Skeletal muscle satellite cell (primary cell): ENCODE measurements at regions not wholly inside any gene's neighbourhood (a gene's known extent, or its start where the extent isn't known, plus 50 kb on each side); places are given as distances from the start of the nearest gene placed in this dataset.

ENCODE experiments used
- H3K27me3 ChIP-seq: 2 replicates; pipeline ENCODE4 v1.7.0; 2013; ENCODE audit warnings: low read length; ENCODE audit not compliant: control insufficient read depth, insufficient read depth
- H3K36me3 ChIP-seq: 2 replicates; pipeline ENCODE4 v1.7.0; 2013; ENCODE audit warnings: mild to moderate bottlenecking, control low read depth, low read length; ENCODE audit not compliant: insufficient read depth
- H3K4me1 ChIP-seq: 2 replicates; pipeline ENCODE4 v1.7.0; 2013; ENCODE audit warnings: low read length; ENCODE audit not compliant: control insufficient read depth, insufficient read depth
- H3K4me2 ChIP-seq: 2 replicates; pipeline ENCODE4 v1.7.0; 2013; ENCODE audit warnings: mild to moderate bottlenecking, low read length
- H3K4me3 ChIP-seq: 2 replicates; pipeline ENCODE4 v1.7.0; 2013; ENCODE audit warnings: low read length
- H3K9ac ChIP-seq: 2 replicates; pipeline ENCODE4 v1.7.0; 2013; ENCODE audit warnings: mild to moderate bottlenecking, low read depth, low read length, moderate library complexity
- H3K9me3 ChIP-seq: replicated peaks from 2 replicates; pipeline ENCODE4 v1.7.0; 2013; ENCODE audit warnings: mild to moderate bottlenecking, control low read depth, low read length

DNA sequence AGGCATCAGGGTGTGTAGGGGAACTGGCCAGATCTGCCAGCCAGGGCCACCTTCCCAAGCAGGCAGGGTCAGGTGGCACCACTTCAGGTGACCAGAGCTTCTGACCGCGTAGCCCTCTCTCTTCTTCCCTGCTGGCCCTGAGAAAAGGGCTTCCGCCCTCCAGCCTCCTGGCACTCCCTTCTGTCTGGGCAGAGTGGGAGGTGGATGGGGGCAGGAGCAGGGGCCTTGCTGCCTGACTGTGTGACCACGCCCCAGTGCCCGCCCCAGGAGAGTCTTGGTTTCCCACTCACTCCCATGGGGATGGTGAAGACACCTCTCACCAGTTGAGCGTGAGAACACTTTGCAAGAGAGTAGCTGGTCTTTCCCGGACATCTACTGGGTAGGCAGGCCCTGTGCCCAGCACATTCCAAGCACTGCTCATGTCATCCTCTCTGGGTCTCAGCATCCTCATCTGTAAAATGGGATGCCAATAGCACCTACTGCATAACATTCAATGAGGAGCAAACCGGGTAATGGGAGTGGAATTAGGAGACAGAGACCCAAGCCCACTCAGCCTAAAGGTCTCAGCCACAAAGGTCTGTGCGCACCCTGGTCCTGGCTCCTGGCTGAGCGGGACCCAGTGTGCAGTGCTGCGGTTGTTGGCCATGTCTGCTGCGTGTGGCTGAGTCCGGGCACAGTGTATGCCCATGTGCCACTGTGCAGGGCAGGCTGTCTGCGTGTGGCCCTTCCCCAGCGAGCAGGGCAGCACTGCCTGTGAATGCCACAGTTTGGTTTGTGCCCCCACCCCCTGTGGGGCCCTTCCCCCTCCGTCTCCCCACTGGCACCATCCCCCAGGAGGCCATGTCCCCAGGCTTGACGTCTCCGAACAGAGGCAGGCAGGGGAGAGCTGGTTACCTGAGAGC lies 179.1 kb upstream of the IER5L start:
- Histone ChIP-seq H3K36me3 (no peaks in the 10 kb centered on the region), H3K9ac (no peak overlapping the region), H3K4me2 (no peak overlapping the region)

DNA sequence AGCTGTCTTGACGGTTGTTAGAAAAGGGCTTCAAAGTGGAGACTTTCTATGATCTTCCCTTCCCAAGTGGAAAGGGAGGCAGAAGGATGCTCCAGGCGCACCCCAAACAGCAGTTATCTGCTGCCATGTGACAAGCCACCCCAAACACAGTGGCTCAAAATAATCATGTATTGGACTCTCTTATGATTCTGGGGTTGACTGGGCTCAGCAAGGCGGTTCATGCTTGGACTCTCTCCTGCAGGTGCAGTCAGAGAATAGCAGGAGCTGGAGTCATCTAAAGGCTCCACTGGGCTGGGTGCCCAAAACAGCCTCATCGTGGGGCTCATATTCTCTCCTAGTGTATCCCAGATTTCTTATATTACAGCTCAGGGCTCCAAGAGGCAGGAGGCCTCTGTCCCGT lies 177.6 kb upstream of the IER5L start:
- Histone ChIP-seq H3K36me3 (no peaks in the 10 kb centered on the region), H3K9ac (no peak overlapping the region), H3K27me3 (peaks cover 6% of the 10 kb centered on the region), H3K4me3 (no peak overlapping the region), H3K9me3 (peaks cover 4% of the 10 kb centered on the region), H3K4me1 (no peaks in the 10 kb centered on the region), H3K4me2 (no peak overlapping the region)

More for the DNA sequence above, 179.1 kb upstream of the IER5L start:
- Histone ChIP-seq H3K27me3 (peaks cover 6% of the 10 kb centered on the region), H3K4me3 (no peak overlapping the region), H3K9me3 (peaks cover 4% of the 10 kb centered on the region), H3K4me1 (no peaks in the 10 kb centered on the region)

DNA sequence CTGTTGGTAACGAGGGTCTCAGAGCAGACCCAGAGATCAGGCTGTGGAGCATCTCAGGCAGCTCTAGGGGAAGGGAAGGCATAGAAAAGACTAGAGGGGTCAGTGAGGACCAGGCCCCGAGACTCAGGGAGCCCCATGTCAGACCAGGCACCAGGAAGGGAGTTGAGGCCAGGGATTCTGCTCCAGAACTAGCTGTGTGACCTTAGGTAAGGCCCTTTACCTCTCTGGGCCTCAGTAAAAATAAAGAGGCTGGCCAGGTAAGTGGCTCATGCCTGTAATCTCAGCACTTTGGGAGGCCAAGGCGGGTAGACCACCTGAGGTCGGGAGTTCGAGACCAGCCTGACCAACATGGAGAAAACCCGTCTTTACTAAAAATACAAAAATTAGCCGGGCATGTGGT lies 176.4 kb upstream of the IER5L start:
- H3K4me3 ChIP-seq, result no peak overlapping the region
- peaks cover 4% of the 10 kb centered on the region for H3K9me3 ChIP-seq
- H3K27me3 ChIP-seq, result peaks cover 10% of the 10 kb centered on the region
- no peaks in the 10 kb centered on the region for H3K4me1 ChIP-seq
- no peaks in the 10 kb centered on the region for H3K36me3 ChIP-seq
- H3K4me2 ChIP-seq, result no peak overlapping the region
- H3K9ac ChIP-seq, result no peak overlapping the region

DNA sequence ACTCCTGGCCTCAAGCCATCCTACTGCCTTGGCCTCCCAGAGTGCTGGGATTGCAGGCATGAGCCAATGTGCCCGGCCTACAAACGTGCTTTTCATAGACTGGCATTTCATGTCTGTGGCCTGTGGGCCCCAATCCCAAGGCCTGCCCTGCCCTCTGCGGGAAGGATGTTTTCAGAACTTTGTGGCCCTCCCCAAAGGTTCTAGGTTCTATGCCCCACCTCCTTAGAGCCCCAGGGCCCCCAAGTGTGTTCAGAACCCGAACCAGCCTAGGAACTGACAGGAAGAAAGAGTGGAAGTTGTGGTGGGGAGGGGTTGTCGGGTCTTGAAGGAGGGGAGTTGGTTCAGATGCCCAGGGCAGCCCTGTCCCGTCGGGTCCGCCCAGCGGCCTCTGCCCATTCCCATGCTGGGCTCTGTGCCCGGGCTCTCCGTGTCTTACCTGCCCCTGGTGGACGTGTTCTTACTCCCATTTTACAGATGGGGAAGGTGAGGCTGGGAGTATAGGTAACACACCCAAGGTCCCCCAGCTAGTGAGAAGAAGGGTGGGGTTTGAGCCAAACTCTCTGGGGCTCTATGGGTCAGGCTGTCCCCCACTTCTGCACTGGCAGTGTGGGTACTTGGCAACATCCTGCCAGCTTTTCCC lies 175.8 kb upstream of the IER5L start:
- H3K9ac ChIP-seq, result no peak overlapping the region
- H3K4me2 ChIP-seq, result no peak overlapping the region
- H3K9me3 ChIP-seq, result peaks cover 4% of the 10 kb centered on the region
- no peaks in the 10 kb centered on the region for H3K36me3 ChIP-seq
- no peak overlapping the region for H3K4me3 ChIP-seq
- peaks cover 14% of the 10 kb centered on the region for H3K27me3 ChIP-seq
- H3K4me1 ChIP-seq, result no peaks in the 10 kb centered on the region

DNA sequence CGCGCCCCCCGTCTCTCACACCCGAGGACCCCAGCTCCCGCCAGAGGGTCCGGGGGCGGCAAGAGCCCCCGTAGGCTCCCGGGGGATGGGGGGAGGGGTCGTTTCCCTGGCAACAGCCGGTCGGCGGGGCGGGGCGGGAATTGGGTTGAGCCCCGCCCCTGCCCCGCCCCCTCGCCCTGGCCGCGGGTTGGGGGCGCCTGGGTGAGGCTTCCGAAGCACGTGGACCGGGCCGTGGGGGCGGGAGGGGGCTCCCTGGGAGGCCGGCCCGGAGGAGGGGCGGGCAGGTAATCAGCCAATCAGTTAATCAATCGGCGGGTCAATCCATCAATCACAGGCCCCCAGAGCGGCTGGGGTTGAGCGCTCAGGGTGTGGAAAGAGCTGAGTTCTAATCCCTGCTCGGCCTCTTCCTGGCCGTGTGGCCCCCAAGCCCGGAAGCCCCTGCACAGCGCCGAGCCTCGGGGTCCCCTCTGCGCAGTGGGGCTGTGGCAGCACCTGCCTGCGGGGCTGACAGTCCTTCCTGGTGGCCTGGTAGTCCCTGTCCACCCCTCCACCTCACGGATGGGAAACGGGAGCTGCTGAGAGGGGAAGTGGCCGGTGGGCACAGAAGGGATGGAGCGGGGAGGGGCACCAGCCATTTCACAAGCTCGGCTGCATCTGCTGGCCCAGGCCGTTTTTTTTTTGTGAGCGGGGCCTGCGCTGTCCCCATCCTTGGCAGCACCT lies 174.2 kb upstream of the IER5L start:
- Histone ChIP-seq H3K4me3 (no peak overlapping the region), H3K36me3 (no peaks in the 10 kb centered on the region), H3K4me1 (no peaks in the 10 kb centered on the region), H3K27me3 (peaks cover 14% of the 10 kb centered on the region), H3K9me3 (peaks cover 4% of the 10 kb centered on the region), H3K9ac (no peak overlapping the region), H3K4me2 (no peak overlapping the region)

DNA sequence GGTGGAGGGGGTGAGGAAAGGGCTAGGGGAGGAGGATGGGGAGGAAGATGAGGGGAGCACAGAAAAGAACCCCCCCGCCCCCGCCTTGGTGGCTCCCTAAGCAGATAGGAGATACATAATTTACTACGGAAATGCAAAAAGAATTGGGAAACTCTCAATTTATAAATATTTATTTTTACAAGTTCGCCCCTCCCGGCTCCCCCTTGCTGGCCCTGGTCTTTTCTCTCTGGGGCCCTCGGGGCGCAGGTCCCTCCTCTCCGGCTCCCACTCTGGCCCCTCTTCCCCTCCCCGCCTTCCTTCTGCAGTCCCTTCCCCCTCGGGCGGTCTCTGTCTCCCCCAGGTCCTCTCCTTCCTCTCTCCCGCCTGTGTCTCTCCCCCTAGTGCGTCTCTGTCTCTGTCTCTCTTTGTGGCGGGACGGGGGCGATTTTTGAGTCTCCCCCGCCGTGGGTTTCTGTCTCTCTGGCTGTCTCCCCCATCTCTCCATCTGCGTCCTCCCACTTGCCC lies 173.6 kb upstream of the IER5L start:
- H3K4me2 ChIP-seq, result no peak overlapping the region
- no peak overlapping the region for H3K4me3 ChIP-seq
- H3K9ac ChIP-seq, result no peak overlapping the region
- no peaks in the 10 kb centered on the region for H3K36me3 ChIP-seq
- H3K4me1 ChIP-seq, result no peaks in the 10 kb centered on the region
- H3K9me3 ChIP-seq, result peaks cover 4% of the 10 kb centered on the region
- H3K27me3 ChIP-seq, result peaks cover 14% of the 10 kb centered on the region

DNA sequence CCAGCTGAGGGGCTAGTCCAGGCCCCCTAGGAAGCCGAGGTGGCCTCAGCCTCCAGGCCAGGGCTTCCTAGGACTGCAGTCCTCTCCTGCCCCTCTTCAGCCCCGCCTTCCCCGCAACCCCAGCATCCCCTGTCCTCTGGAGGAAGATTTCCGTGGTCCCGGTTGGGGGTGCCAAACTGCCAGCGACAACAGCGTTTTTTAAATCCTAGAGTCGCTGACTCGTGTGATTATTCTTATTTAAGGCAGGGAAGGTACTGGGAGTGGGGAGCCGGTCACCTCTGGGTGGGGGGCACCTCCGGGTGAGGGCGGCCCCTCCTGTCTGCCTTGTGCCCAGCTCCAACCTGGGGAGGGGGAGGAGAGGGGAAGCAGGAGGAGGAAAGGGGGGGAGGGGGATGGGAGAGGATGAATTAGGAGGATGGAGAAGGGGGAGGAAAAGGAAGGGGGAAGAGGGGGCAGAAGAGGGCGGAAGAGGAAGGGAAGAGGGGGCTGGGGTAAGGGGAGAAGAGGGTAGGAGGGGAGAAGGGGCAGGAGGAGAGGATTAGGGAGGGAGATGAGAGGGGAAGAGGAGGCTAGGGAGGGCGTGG lies 173.1 kb upstream of the IER5L start:
- no peak overlapping the region for H3K4me3 ChIP-seq
- H3K9ac ChIP-seq, result no peak overlapping the region
- peaks cover 4% of the 10 kb centered on the region for H3K9me3 ChIP-seq
- no peaks in the 10 kb centered on the region for H3K4me1 ChIP-seq
- H3K27me3 ChIP-seq, result peaks cover 14% of the 10 kb centered on the region
- no peak overlapping the region for H3K4me2 ChIP-seq
- no peaks in the 10 kb centered on the region for H3K36me3 ChIP-seq

DNA sequence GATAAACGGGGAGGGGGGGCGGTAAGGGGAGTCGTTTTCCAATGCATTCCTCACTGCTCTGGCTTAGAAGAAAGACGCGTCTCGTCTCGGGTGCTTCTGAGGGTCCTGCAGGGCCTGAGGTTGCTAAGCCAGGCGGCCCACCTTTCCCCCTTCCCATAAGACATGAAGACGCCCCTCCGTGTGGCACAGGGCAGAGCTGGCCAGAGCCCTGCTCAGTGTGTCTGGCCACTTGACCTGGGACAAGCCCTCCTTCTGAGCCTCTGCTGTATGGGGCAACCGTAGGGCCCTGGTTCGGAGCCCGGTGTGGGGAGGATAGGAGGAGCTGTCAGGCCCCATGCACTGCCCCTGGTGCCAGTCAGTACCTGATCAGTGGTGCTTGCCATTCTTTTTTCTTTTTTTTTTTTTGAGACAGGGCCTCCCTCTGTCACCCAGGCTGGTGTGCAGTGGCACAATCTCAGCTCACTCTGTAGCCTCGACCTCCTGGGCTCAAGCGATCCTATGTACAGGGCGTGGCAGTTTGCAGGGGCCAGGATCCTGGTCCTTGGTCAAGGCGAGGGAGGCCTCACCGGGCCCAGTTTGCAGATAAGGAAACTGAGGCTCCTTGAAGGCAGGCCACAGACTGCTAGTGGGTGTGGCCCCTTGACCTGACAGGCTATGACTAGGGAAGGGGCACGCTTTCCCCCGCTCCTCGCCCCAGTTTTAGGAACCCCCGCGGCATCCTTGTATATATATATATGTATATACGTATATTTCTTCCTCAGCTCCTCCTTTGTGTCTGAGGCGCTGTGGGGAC lies 172.3 kb upstream of the IER5L start:
- Histone ChIP-seq H3K36me3 (no peaks in the 10 kb centered on the region), H3K9ac (no peak overlapping the region), H3K4me1 (no peaks in the 10 kb centered on the region), H3K4me2 (no peak overlapping the region), H3K9me3 (peaks cover under 1% of the 10 kb centered on the region), H3K27me3 (peaks cover 14% of the 10 kb centered on the region), H3K4me3 (no peak overlapping the region)

DNA sequence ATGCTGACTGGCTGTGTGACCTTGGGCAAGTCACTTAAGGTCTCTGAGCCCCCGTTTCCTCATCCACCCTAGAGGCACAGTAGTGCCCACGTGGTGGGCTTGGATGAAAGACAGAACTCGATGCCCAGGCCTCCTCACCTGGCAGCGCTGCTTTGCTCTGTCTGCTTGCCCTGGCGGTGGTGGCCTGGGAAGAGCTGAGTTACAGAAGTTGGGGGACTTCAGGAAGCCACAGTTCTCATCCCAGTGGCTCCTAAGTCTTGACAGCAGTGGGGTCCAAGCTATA lies 171.5 kb upstream of the IER5L start:
- H3K4me2 ChIP-seq, result no peak overlapping the region
- no peaks in the 10 kb centered on the region for H3K9me3 ChIP-seq
- peaks cover 14% of the 10 kb centered on the region for H3K27me3 ChIP-seq
- no peaks in the 10 kb centered on the region for H3K36me3 ChIP-seq
- no peaks in the 10 kb centered on the region for H3K4me1 ChIP-seq
- H3K4me3 ChIP-seq, result no peak overlapping the region
- H3K9ac ChIP-seq, result no peak overlapping the region

DNA sequence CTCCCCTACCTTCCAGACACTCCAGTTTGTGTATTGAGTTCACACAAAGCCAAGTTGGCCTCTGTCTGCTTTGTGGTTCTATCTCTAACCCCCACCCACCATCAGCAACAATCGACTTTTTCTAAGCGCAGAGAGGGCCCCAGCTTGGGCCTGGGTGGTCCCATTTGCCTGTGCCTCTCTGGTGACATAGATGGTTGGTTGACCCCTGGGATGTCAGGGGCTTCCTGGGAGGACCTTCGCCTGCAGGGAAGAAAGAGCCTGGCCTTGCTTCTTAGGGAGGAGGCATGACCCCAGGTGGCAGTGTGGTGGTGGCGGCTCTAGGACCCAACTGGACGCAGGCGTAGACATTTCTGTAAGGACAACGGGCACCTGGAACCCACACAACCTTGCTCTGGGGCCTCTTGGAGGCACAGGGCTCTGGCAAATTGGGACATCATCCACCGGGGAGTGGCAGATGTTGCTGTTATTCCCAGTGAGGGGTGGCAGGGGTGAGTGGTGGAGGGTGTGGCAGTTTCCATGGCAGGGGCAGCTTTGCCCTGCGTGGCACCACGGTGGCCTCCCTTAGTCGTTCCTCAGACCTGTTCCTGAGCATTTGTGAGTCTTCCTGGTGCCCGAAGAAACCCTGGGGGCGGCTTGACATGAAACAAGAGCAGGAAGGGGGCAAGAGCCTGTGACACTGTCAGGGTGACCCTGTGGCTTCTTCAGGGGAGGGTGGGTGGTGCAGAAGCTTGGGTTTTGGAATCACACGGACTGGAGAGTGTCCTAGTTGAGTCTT lies 171.0 kb upstream of the IER5L start:
- no peak overlapping the region for H3K9ac ChIP-seq
- no peaks in the 10 kb centered on the region for H3K4me1 ChIP-seq
- H3K27me3 ChIP-seq, result peaks cover 14% of the 10 kb centered on the region

More for the DNA sequence above, 171.0 kb upstream of the IER5L start:
- H3K4me2 ChIP-seq, result no peak overlapping the region
- no peaks in the 10 kb centered on the region for H3K36me3 ChIP-seq
- no peaks in the 10 kb centered on the region for H3K9me3 ChIP-seq
- H3K4me3 ChIP-seq, result no peak overlapping the region
